ENCODE measurements at regions not wholly inside any gene's neighbourhood (a gene's known extent, or its start where the extent isn't known, plus 50 kb on each side); places are given as distances from the start of the nearest gene placed in this dataset.

- CTCF ChIA-PET (ENCODE audit: low intra/inter-chr PET ratio), result no interaction called here
- in situ Hi-C loops (cut with MboI), result no loop called here
- no peak for FAIRE-seq
- ATAC-seq, result peak; percentile 75
- Histone ChIP-seq H3K4me3 (no peak overlapping the region), H3K27ac (ENCODE audit: extremely low read depth, low read depth, low read length) (no peak overlapping the region), H2AFZ (ENCODE audit: low read depth, low read length) (no peak overlapping the region), H3K9me3 (replicated peaks; ENCODE audit: control insufficient read depth, insufficient read depth, low read depth, low read length) (0 out of 2 replicates have a peak, but pooled peaks cover 2% of the 10 kb centered on the region), H4K20me1 (replicated peaks; ENCODE audit: control insufficient read depth, insufficient read depth, low read length) (no peaks in the 10 kb centered on the region), H3K36me3 (ENCODE audit: control insufficient read depth, insufficient read depth, low read length) (no peaks in the 10 kb centered on the region), H3K9me1 (ENCODE audit: control insufficient read depth, insufficient read depth, low read length) (no peaks in the 10 kb centered on the region), H3K4me2 (ENCODE audit: insufficient read depth, low read length) (no peak overlapping the region), H3K4me1 (replicated peaks in 1 of 2; ENCODE audit: control insufficient read depth in 2 of 2, insufficient read depth in 2 of 2, low read length in 2 of 2) (peaks cover 0 to 15% of the 10 kb centered on the region in 2 experiments; a peak in 3 of 5 replicates), H3K27me3 (ENCODE audit: control insufficient read depth in 2 of 2, insufficient read depth in 2 of 2, low read length in 2 of 2) (no peaks in the 10 kb centered on the region), H3K79me2 (ENCODE audit: control insufficient read depth, insufficient read depth, low read length) (no peaks in the 10 kb centered on the region), H3K9ac (ENCODE audit: insufficient read depth in 1 of 2, low read depth in 2 of 2, low read length in 2 of 2) (no peak overlapping the region)
- POLR2A ChIA-PET, result no interaction called here
- DNase-seq (ENCODE audit: extremely low read depth in 1 of 4, low spot score in 3 of 4), result peak in 2 of 4 experiments; percentile 34 to 45
- no TSS peak for BruUV-seq (replicated peaks)
- intact Hi-C loops (cut with micrococcal nuclease), result no loop called here
- whole genome bisulfite sequencing (ENCODE audit: insufficient coverage, low coverage, missing lambda C conversion rate), result 40% methylated on average over 3 of the region's 3 CpGs
- TF ChIP-seq PKNOX1 (IDR thresholded peaks at IDR 0.05), result peak; percentile 82
- TF ChIP-seq ZNF3 (CRISPR knock-in tag; IDR thresholded peaks at IDR 0.05), result no peak
- no peak for TF ChIP-seq CREBBP (IDR thresholded peaks at IDR 0.05; ENCODE audit: low read depth, low read length)
- TF ChIP-seq CUX1 (CRISPR knock-in tag; IDR thresholded peaks at IDR 0.05), result no peak
- TF ChIP-seq NFE2 (IDR thresholded peaks at IDR 0.05; ENCODE audit: low read depth), result no peak
- no peak for TF ChIP-seq NRF1 (conservative IDR thresholded peaks at IDR 0.05 in 1 of 2, IDR thresholded peaks at IDR 0.05 in 1 of 2)
- TF ChIP-seq GTF2F1 (IDR thresholded peaks at IDR 0.05; ENCODE audit: low read depth, low read length), result no peak
- no peak for TF ChIP-seq DMBX1 (CRISPR knock-in tag; IDR thresholded peaks at IDR 0.05; ENCODE audit: borderline replicate concordance)
- no peak for TF ChIP-seq ZBTB49 (CRISPR knock-in tag; IDR thresholded peaks at IDR 0.05; ENCODE audit: borderline replicate concordance)
- TF ChIP-seq RAD21 (CRISPR knock-in tag; conservative IDR thresholded peaks at IDR 0.05 in 1 of 2, IDR thresholded peaks at IDR 0.05 in 1 of 2), result 0 out of 4 replicates have a peak, but pooled peaks of 1 of the 2 experiments have one; percentile 21
- TF ChIP-seq PTBP1 (IDR thresholded peaks at IDR 0.05; ENCODE audit: low read depth, low read length), result no peak
- TF ChIP-seq EP300 (IDR thresholded peaks at IDR 0.05; ENCODE audit: low read length), result no peak
- TF ChIP-seq ELF1 (tag; IDR thresholded peaks at IDR 0.05), result no peak
- no peak for TF ChIP-seq RBM14 (IDR thresholded peaks at IDR 0.05; ENCODE audit: borderline replicate concordance, insufficient read depth, low read depth, low read length)
- no peak for TF ChIP-seq ZNF347 (CRISPR knock-in tag; IDR thresholded peaks at IDR 0.05; ENCODE audit: low read depth)
Measured at GRCh38 chr18:8899000-8899399, 193.6 kb downstream of the MTCL1 start.

Measured in K562 (cell line).